ENCODE measurements at regions not wholly inside any gene's neighbourhood (a gene's known extent, or its start where the extent isn't known, plus 50 kb on each side); places are given as distances from the start of the nearest gene placed in this dataset.

DNA sequence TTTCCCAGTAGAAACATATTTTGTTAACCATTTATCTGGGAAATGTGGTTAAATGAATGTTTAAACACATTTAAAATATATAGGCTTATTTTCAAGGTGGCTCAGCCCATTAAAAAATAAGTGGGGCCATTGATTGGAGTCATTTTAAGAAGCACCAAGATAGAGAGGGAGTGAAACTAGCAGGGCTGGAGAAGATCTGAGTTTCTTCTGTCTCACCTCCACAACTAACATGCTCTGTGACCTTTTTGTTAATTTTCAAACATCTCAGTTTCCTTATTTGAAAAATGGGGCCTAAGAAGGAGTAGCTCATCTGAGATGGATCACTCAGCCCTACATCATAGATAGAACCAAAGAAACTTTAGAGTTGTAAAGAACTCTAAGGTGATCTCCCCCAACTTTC, 254.8 kb downstream of the KCNS3 start:
- TF ChIP-seq POLR2A (IDR thresholded peaks at IDR 0.05) (no peak), CTCF (IDR thresholded peaks at IDR 0.05) (no peak)
